ENCODE measurements at regions not wholly inside any gene's neighbourhood (a gene's known extent, or its start where the extent isn't known, plus 50 kb on each side); places are given as distances from the start of the nearest gene placed in this dataset.

DNA sequence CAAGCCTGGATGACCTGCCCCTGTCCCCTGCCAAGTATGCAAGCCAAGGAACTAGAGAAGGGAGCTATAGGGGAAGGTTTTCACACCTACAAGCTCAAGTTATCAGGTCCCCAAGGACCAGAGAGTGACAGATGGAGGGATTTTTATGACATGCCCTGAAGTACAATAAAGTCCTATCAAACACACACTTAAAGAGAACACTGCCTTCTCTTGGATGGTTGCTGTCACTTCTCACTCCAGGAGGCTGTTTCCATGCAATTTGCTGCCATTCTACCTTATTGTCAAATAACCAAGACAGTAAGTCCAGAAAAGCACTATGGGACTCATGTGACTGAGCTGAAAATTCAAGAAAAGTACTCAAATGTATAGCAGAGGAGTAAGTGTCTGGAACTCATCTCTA is 76.6 kb upstream of the DDX18 start:
- DNase-seq = no peak

DNA sequence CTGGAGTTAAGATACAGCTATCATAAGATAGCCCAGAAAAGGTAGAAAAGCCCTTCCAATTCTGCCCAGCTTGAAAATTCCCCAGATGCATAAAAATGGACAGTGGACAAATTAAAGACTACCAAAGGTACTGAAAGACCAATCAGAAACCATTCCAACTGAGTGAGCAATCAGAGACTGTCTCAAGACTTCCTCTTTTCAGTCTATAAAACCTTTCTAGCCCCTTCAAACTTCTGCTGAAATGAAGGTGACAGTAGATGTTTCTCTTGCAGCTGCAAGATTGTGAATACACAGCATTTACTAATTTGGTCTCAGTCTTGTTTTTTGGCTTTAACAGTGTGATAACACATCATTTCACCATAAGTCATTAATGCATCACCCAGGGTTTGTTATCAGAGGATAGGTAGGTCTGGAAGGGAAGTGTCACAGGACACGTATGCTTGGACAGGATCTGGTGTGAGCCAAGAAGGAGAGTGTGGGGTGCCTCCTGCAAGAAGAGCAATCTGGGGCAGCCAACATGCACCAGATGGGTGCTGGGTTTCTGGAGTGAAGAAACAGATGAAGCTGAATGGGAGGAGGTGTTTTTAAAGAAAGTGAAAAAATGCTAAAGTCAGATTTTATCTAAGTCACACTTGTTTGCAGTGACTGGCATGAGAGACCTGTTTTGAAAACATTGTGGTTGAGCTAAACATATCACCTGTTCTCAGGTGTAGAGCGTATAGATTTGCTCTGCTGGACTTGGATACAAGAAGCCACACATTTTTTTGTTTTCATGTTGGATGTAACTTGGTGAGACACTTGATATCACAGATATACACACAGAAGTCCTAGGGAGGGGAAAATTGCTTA is 75.3 kb upstream of the DDX18 start:
- DNase-seq = no peak

- no peak for DNase-seq
Observed at GRCh38 chr2:117745537-117745936, 69.0 kb upstream of the DDX18 start.

- DNase-seq = no peak
Observed at GRCh38 chr2:117755768-117756167, 58.7 kb upstream of the DDX18 start.

GRCh38 chr2:117760916-117761315 is 53.6 kb upstream of the DDX18 start:
- no peak for DNase-seq

DNA sequence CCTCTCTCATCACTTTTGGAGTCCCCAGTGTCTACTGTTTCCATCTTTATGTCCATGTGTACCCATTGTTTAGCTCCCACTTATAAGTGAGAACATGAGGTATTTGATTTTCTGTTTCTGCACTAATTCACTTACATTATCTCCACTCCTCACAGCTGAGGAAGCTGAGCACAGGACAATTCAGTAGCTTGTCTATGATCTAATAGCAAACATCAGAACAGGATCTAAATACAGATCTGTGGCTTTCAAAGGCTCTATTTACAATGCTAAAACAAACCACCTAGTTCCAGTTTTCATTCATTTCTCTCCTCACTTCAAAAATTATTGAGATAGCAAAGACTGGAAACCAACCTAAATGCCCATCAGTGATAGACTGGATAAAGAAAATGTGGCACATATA is 52.0 kb upstream of the DDX18 start:
- DNase-seq = no peak

DNA sequence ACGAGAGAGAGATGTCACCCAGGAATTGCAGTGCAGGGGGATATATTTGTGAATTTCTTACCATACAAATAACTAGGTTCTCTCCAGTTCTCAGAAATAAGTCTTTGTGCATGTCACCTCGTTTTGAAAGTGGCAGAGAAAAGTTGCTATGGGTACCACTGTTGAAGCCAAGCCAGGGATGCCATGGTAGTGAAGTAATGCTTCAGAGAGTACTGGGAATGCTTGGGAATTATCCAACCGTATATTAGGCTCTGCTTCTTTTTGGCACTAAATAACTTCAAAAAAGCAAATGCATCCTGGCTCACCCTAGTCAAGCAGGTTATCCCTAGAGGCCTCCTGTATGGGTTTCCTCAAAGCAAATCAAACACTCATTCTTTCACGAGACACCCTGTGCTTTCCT is 50.7 kb upstream of the DDX18 start:
- DNase-seq = no peak
